OCI-LY3 (cell line): ENCODE measurements at regions not wholly inside any gene's neighbourhood (a gene's known extent, or its start where the extent isn't known, plus 50 kb on each side); places are given as distances from the start of the nearest gene placed in this dataset.

Experiments used
- EZH2phosphoT487 ChIP-seq: fragments of 200-600 bp; shearing (Covaris generic); IDR thresholded peaks from 2 replicates; pipeline ENCODE4 v1.6.1; 2018; ENCODE audit warnings: antibody characterized with exemption, mixed run types, low read depth
- TF ChIP-seq, protein P1 (sequence below): fragments of 200-600, 300-600 bp; sonication (generic); IDR thresholded peaks from 2 replicates; pipeline ENCODE4 v1.5.1; 2014; ENCODE audit warnings: antibody characterized with exemption, low read length, low read depth

DNA sequence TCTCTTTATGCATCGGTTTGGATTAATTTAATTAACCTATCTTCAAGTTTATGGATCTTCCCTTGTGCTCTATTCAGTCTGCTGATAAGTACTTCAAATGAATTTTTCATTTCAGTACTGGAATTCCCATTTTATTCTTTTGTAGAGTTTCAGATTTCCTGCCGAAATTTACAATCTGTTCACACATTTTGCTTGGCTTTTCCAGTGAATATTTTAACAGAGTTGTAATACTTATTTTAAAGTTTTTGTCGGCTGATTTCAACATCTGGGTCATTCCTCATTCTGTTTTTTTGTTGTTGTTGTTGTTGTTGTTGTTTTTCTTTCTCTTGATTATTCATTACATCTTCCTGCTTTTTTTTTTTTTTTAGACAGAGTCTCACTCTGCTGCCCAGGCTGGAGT, 89.9 kb upstream of the KCNMA1 start:
- TF ChIP-seq, protein P1, sequence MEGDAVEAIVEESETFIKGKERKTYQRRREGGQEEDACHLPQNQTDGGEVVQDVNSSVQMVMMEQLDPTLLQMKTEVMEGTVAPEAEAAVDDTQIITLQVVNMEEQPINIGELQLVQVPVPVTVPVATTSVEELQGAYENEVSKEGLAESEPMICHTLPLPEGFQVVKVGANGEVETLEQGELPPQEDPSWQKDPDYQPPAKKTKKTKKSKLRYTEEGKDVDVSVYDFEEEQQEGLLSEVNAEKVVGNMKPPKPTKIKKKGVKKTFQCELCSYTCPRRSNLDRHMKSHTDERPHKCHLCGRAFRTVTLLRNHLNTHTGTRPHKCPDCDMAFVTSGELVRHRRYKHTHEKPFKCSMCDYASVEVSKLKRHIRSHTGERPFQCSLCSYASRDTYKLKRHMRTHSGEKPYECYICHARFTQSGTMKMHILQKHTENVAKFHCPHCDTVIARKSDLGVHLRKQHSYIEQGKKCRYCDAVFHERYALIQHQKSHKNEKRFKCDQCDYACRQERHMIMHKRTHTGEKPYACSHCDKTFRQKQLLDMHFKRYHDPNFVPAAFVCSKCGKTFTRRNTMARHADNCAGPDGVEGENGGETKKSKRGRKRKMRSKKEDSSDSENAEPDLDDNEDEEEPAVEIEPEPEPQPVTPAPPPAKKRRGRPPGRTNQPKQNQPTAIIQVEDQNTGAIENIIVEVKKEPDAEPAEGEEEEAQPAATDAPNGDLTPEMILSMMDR = no peak
- no peak for TF ChIP-seq EZH2phosphoT487
